IMR-90 (cell line): ENCODE measurements at regions not wholly inside any gene's neighbourhood (a gene's known extent, or its start where the extent isn't known, plus 50 kb on each side); places are given as distances from the start of the nearest gene placed in this dataset.

ENCODE experiments used
- ATAC-seq: fragments of 200-7000 bp; cut with Tn5 transposase; 2 replicates; pipeline ENCODE4 v1.9.1; 2020; ENCODE audit warnings: low read depth, mild to moderate bottlenecking, moderate library complexity
- BruUV-seq: library from RNA; stranded (reverse); fragments of 400-500 nt; replicated peaks from 2 replicates; lab custom pipeline; 2021; lab: Mats Ljungman, UMichigan
- CTCF ChIA-PET: fragments of 300-600 bp; formaldehyde crosslinking; extraction: SDS; loops from one replicate; lab custom pipeline; 2021; ENCODE audit warnings: antibody characterized with exemption; lab: Yijun Ruan, JAX
- POLR2A ChIA-PET: fragments of 300-600 bp; sonication (Branson Sonifier 250); formaldehyde crosslinking; loops from one replicate; lab custom pipeline; 2022; ENCODE audit warnings: antibody characterized with exemption; ENCODE audit not compliant: unreplicated experiment; lab: Charles Lee
- DNase-seq: peaks from one replicate; pipeline ENCODE4 v3.0.0; 2013
- H2AFZ ChIP-seq: replicated peaks from 2 replicates; pipeline ENCODE3; 2013; ENCODE audit warnings: low read length, mild to moderate bottlenecking; ENCODE audit not compliant: poor library complexity
- H2AK5ac ChIP-seq: 2 replicates; pipeline ENCODE4 v1.6.1; 2013; ENCODE audit warnings: low read depth, low read length, inconsistent platforms
- H2AK9ac ChIP-seq: replicated peaks from 2 replicates; pipeline ENCODE3; 2013; ENCODE audit warnings: mild to moderate bottlenecking, low read depth, low read length, moderate library complexity; ENCODE audit not compliant: poor library complexity
- H2BK120ac ChIP-seq: 2 replicates; pipeline ENCODE4 v1.6.1; 2013; ENCODE audit warnings: low read depth, low read length, inconsistent platforms
- H2BK15ac ChIP-seq: 3 replicates; pipeline ENCODE4 v1.6.1; 2013; ENCODE audit warnings: low read depth, low read length, inconsistent platforms
- H2BK20ac ChIP-seq: 2 replicates; pipeline ENCODE4 v1.6.1; 2013; ENCODE audit warnings: low read depth, mild to moderate bottlenecking, inconsistent platforms, low read length, moderate library complexity
- H2BK5ac ChIP-seq: 2 replicates; pipeline ENCODE4 v1.6.1; 2013; ENCODE audit warnings: mild to moderate bottlenecking, low read depth, low read length, inconsistent platforms; ENCODE audit not compliant: poor library complexity, severe bottlenecking
- H3K14ac ChIP-seq: replicated peaks from 2 replicates; pipeline ENCODE4 v1.6.1; 2013; ENCODE audit warnings: low read depth, low read length, inconsistent platforms
- H3K18ac ChIP-seq: 2 replicates; pipeline ENCODE4 v1.6.1; 2013; ENCODE audit warnings: low read depth, low read length, control low read depth
- H3K23ac ChIP-seq: 2 replicates; pipeline ENCODE4 v1.6.1; 2013; ENCODE audit warnings: low read depth, low read length, inconsistent platforms
- H3K27ac ChIP-seq: 2 replicates; pipeline ENCODE4 v1.5.1; 2013; ENCODE audit warnings: mild to moderate bottlenecking, control low read depth, low read length; ENCODE audit not compliant: insufficient read depth
- H3K27me3 ChIP-seq: 2 replicates; pipeline ENCODE4 v1.6.1; 2013; ENCODE audit warnings: low read length; ENCODE audit not compliant: control insufficient read depth, insufficient read depth
- H3K36me3 ChIP-seq: 2 replicates; pipeline ENCODE4 v1.6.1; 2013; ENCODE audit warnings: low read length, mixed read lengths; ENCODE audit not compliant: control insufficient read depth, insufficient read depth
- H3K4ac ChIP-seq: 2 replicates; pipeline ENCODE4 v1.6.1; 2013; ENCODE audit warnings: low read depth, low read length, inconsistent platforms
- H3K4me1 ChIP-seq: 2 replicates; pipeline ENCODE4 v1.6.1; 2013; ENCODE audit warnings: low read length, mixed read lengths; ENCODE audit not compliant: control insufficient read depth, insufficient read depth
- H3K4me2 ChIP-seq: 2 replicates; pipeline ENCODE4 v1.6.1; 2013; ENCODE audit warnings: low read depth, mild to moderate bottlenecking, control low read depth, low read length, moderate library complexity
- H3K4me3 ChIP-seq: 2 replicates; pipeline ENCODE4 v1.5.1; 2013; ENCODE audit warnings: low read depth, mild to moderate bottlenecking, control low read depth, low read length, moderate library complexity; ENCODE audit not compliant: insufficient read depth
- H3K56ac ChIP-seq: 2 replicates; pipeline ENCODE4 v1.6.1; 2013; ENCODE audit warnings: low read length, inconsistent platforms; ENCODE audit not compliant: insufficient read depth; ENCODE audit errors: extremely low read depth
- H3K79me1 ChIP-seq, 2 experiments: 2 replicates each; pipeline ENCODE4 v1.6.1; 2013; ENCODE audit warnings: low read length in 2 of 2, inconsistent platforms in 1 of 2, low read depth in 1 of 2
- H3K9ac ChIP-seq: 2 replicates; pipeline ENCODE4 v1.6.1; 2013; ENCODE audit warnings: low read depth, low read length, control low read depth
- H3K9me1 ChIP-seq: 2 replicates; pipeline ENCODE4 v1.6.1; 2013; ENCODE audit warnings: low read length, inconsistent platforms; ENCODE audit not compliant: insufficient read depth
- H3K9me3 ChIP-seq: 2 replicates; pipeline ENCODE4 v1.6.1; 2013; ENCODE audit warnings: low read length; ENCODE audit not compliant: control insufficient read depth, insufficient read depth
- H4K20me1 ChIP-seq: 2 replicates; pipeline ENCODE4 v1.6.1; 2013; ENCODE audit warnings: low read length, inconsistent platforms; ENCODE audit not compliant: insufficient read depth
- H4K5ac ChIP-seq: 2 replicates; pipeline ENCODE4 v1.6.1; 2013; ENCODE audit warnings: mild to moderate bottlenecking, low read depth, low read length, control low read depth
- H4K8ac ChIP-seq, 2 experiments: 2 replicates each; pipeline ENCODE4 v1.6.1; 2013; ENCODE audit warnings: low read depth in 2 of 2, low read length in 2 of 2, control low read depth in 1 of 2, inconsistent platforms in 1 of 2
- H4K91ac ChIP-seq: 2 replicates; pipeline ENCODE4 v1.6.1; 2013; ENCODE audit warnings: low read depth, low read length, inconsistent platforms; ENCODE audit not compliant: insufficient read depth
- BHLHE40 ChIP-seq: fragments of 150-350 bp; IDR thresholded peaks from 2 replicates; pipeline ENCODE4 v1.6.1; 2016; ENCODE audit warnings: mild to moderate bottlenecking, low read depth, low read length
- CEBPB ChIP-seq: IDR thresholded peaks from 2 replicates; pipeline ENCODE4 v1.6.1; 2012; ENCODE audit warnings: low read depth, low read length, improper control_type of control experiment
- MAFK ChIP-seq: IDR thresholded peaks from 2 replicates; pipeline ENCODE4 v1.6.1; 2012; ENCODE audit warnings: low read depth, low read length, improper control_type of control experiment
- MAZ ChIP-seq: IDR thresholded peaks from 2 replicates; pipeline ENCODE4 v1.6.1; 2012; ENCODE audit warnings: low read depth, mild to moderate bottlenecking, low read length, improper control_type of control experiment, moderate library complexity, borderline replicate concordance
- MXI1 ChIP-seq: IDR thresholded peaks from 2 replicates; pipeline ENCODE4 v1.6.1; 2012; ENCODE audit warnings: low read depth, mild to moderate bottlenecking, low read length, moderate library complexity, borderline replicate concordance
- SMC3 ChIP-seq: fragments of 150-350 bp; IDR thresholded peaks from 2 replicates; pipeline ENCODE4 v1.6.1; 2016; ENCODE audit warnings: low read depth, mild to moderate bottlenecking, antibody characterized with exemption, low read length, moderate library complexity
- WGBS, 2 experiments: methylation state at CpG; one replicate each; pipeline versions ENCODE4 v1.1.5 to v1.1.7; 2013; ENCODE audit warnings: missing lambda C conversion rate in 2 of 2; ENCODE audit not compliant: insufficient read length in 1 of 2; ENCODE audit errors: extremely low coverage in 2 of 2; 5-methylcytosine and 5-hydroxymethylcytosine counted together
- dilution Hi-C: fragments of 300-500 bp; cut with HindIII; formaldehyde crosslinking; loops from one replicate; pipeline ENCODE4 v1.14.3; 2018; ENCODE audit warnings: low sequenced_read_pairs; ENCODE audit not compliant: unreplicated experiment
- in situ Hi-C: fragments of 300-500 bp; cut with MboI; formaldehyde crosslinking; loops from 3 replicates; pipeline ENCODE4 v1.14.3; 2019; ENCODE audit warnings: low sequenced_read_pairs, inconsistent platforms, mixed read lengths
- intact Hi-C: fragments of 100-400 bp; cut with micrococcal nuclease; formaldehyde crosslinking; loops from 2 replicates; pipeline ENCODE4 v1.10.0; 2022

DNA sequence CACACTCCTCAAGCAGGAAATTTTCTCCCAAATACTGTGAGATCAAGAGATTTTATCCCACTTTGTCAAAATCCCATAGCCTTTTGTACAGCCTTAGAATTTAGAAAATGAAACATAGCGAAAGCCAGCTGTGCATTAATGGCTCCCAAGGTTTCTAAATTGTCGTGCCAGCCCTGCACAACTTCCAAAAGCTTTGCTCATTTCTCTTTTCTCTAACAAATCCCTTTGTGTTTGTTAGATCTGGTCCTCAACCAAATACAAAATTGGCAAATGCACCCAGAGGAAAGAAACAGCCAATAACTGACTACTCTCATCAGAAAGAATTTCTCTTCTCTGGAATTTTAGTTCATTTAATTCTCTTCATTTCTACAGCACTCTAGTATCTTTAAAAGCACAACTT is 361.1 kb downstream of the INSIG2 start:
- Histone ChIP-seq H3K4ac (no peak overlapping the region), H3K56ac (no peak overlapping the region), H3K4me1 (no peaks in the 10 kb centered on the region), H3K36me3 (no peaks in the 10 kb centered on the region), H3K9me1 (no peaks in the 10 kb centered on the region), H2BK20ac (no peak overlapping the region), H3K27ac (no peak overlapping the region), H3K79me1 (no peaks in the 10 kb centered on the region), H2BK120ac (no peak overlapping the region), H2AFZ (no peak overlapping the region), H3K18ac (no peak overlapping the region), H3K4me2 (no peak overlapping the region), H3K27me3 (no peaks in the 10 kb centered on the region), H3K23ac (no peak overlapping the region), H4K5ac (no peak overlapping the region), H2BK5ac (no peak overlapping the region), H3K9me3 (no peaks in the 10 kb centered on the region), H3K4me3 (no peak overlapping the region), H3K9ac (no peak overlapping the region), H4K20me1 (no peaks in the 10 kb centered on the region), H4K8ac (no peak overlapping the region), H2AK9ac (no peak overlapping the region), H2BK15ac (no peak overlapping the region), H2AK5ac (no peak overlapping the region), H4K91ac (no peak overlapping the region), H3K14ac (no peak overlapping the region)
- ChIA-PET CTCF (no interaction called here), POLR2A (no interaction called here)
- DNase-seq = no peak
- no CpG with 5 or more reads among the region's 2 CpGs for WGBS, 2 experiments
- ATAC-seq = no peak
- BruUV-seq = no TSS peak
- dilution Hi-C loops (no loop called here), in situ Hi-C loops (no loop called here), intact Hi-C loops (no loop called here)
- TF ChIP-seq MXI1 (no peak), BHLHE40 (no peak), SMC3 (no peak), MAZ (no peak), MAFK (no peak), CEBPB (no peak)
